ENCODE measurements at regions not wholly inside any gene's neighbourhood (a gene's known extent, or its start where the extent isn't known, plus 50 kb on each side); places are given as distances from the start of the nearest gene placed in this dataset.
A peak's percentile ranks its signal among the peaks of the same experiment; 100 is the strongest.

GRCh38 chr1:234835239-234835638, 225.3 kb upstream of the IRF2BP2 start:
- POLR2A ChIA-PET = no interaction called here
- Histone ChIP-seq H3K4me1 (ENCODE audit: control extremely low read depth in 1 of 4, control insufficient read depth in 4 of 4, insufficient read depth in 4 of 4, low read length in 3 of 4) (peaks cover 7 to 29% (median 13%) of the 10 kb centered on the region in 4 experiments), H3K36me3 (ENCODE audit: control insufficient read depth in 4 of 4, insufficient read depth in 4 of 4, low read length in 3 of 4) (no peaks in the 10 kb centered on the region), H3K9me3 (ENCODE audit: control extremely low read depth in 1 of 5, control insufficient read depth in 4 of 5, insufficient read depth in 2 of 5, low read depth in 1 of 5, low read length in 4 of 5) (no peaks in the 10 kb centered on the region), H3K27me3 (replicated peaks in 2 of 5; ENCODE audit: control insufficient read depth in 4 of 5, insufficient read depth in 5 of 5, low read length in 4 of 5) (no peaks in the 10 kb centered on the region), H3K4me3 (ENCODE audit: control insufficient read depth in 1 of 7, extremely low read depth in 1 of 7, insufficient read depth in 4 of 7, low read depth in 2 of 7, low read length in 6 of 7) (no peak overlapping the region), H3K27ac (ENCODE audit: insufficient read depth in 1 of 2, low read depth in 1 of 2, low read length in 2 of 2, poor library complexity in 1 of 2, severe bottlenecking in 2 of 2) (no peak overlapping the region)
- CTCF ChIA-PET = interaction anchor here (0.8 to 1.2 kb wide), 5 partner anchors 9 to 222 kb away, joined by 3 to 4 read pairs (median 3); no protein-coding TSS in a partner anchor
- WGBS (ENCODE audit: insufficient coverage) = 100% methylated on average over 2 of the region's 2 CpGs
- no peak for DNase-seq

GRCh38 chr1:234833646-234834045, 223.7 kb upstream of the IRF2BP2 start:
- H3K27ac ChIP-seq (ENCODE audit: insufficient read depth in 1 of 2, low read depth in 1 of 2, low read length in 2 of 2, poor library complexity in 1 of 2, severe bottlenecking in 2 of 2) = no peak overlapping the region
- 100% methylated on average over 1 of the region's 4 CpGs for whole genome bisulfite sequencing (ENCODE audit: insufficient coverage)
- ChIA-PET POLR2A (no interaction called here), CTCF (interaction anchor here (1.0 to 2.9 kb wide), 4 partner anchors 8 to 58 kb away, joined by 3 to 12 read pairs (median 3); no protein-coding TSS in a partner anchor)
- DNase-seq = no peak
- H3K4me1 ChIP-seq (ENCODE audit: control extremely low read depth in 1 of 4, control insufficient read depth in 4 of 4, insufficient read depth in 4 of 4, low read length in 3 of 4) = peaks cover 2 to 14% (median 6%) of the 10 kb centered on the region in 4 experiments
- H3K27me3 ChIP-seq (replicated peaks in 2 of 5; ENCODE audit: control insufficient read depth in 4 of 5, insufficient read depth in 5 of 5, low read length in 4 of 5) = no peaks in the 10 kb centered on the region
- no peaks in the 10 kb centered on the region for H3K9me3 ChIP-seq (ENCODE audit: control extremely low read depth in 1 of 5, control insufficient read depth in 4 of 5, insufficient read depth in 2 of 5, low read depth in 1 of 5, low read length in 4 of 5)
- H3K4me3 ChIP-seq (ENCODE audit: control insufficient read depth in 1 of 7, extremely low read depth in 1 of 7, insufficient read depth in 4 of 7, low read depth in 2 of 7, low read length in 6 of 7) = no peak overlapping the region
- no peaks in the 10 kb centered on the region for H3K36me3 ChIP-seq (ENCODE audit: control insufficient read depth in 4 of 4, insufficient read depth in 4 of 4, low read length in 3 of 4)

- no peak for DNase-seq
- H3K27ac ChIP-seq (ENCODE audit: insufficient read depth in 1 of 2, low read depth in 1 of 2, low read length in 2 of 2, poor library complexity in 1 of 2, severe bottlenecking in 2 of 2) = no peak overlapping the region
- no peaks in the 10 kb centered on the region for H3K9me3 ChIP-seq (ENCODE audit: control extremely low read depth in 1 of 5, control insufficient read depth in 4 of 5, insufficient read depth in 2 of 5, low read depth in 1 of 5, low read length in 4 of 5)
- peaks cover 0 to 8% (median 1%) of the 10 kb centered on the region in 4 experiments for H3K4me1 ChIP-seq (ENCODE audit: control extremely low read depth in 1 of 4, control insufficient read depth in 4 of 4, insufficient read depth in 4 of 4, low read length in 3 of 4)
- 100% methylated on average over 3 of the region's 4 CpGs for WGBS (ENCODE audit: insufficient coverage)
- POLR2A ChIA-PET = interaction anchor here (0.6 kb wide), 1 partner anchor 109 kb away, joined by 3 read pairs; no protein-coding TSS in a partner anchor
- H3K27me3 ChIP-seq (replicated peaks in 2 of 5; ENCODE audit: control insufficient read depth in 4 of 5, insufficient read depth in 5 of 5, low read length in 4 of 5) = no peaks in the 10 kb centered on the region
- CTCF ChIA-PET = interaction anchor here (1.0 to 2.9 kb wide), 5 partner anchors 8 to 57 kb away, joined by 3 to 12 read pairs (median 3); no protein-coding TSS in a partner anchor
- no peaks in the 10 kb centered on the region for H3K36me3 ChIP-seq (ENCODE audit: control insufficient read depth in 4 of 4, insufficient read depth in 4 of 4, low read length in 3 of 4)
- no peak overlapping the region for H3K4me3 ChIP-seq (ENCODE audit: control insufficient read depth in 1 of 7, extremely low read depth in 1 of 7, insufficient read depth in 4 of 7, low read depth in 2 of 7, low read length in 6 of 7)
Measured at GRCh38 chr1:234833118-234833517, 223.1 kb upstream of the IRF2BP2 start.

- DNase-seq = no peak
- 100% methylated on average over 7 of the region's 7 CpGs for WGBS (ENCODE audit: insufficient coverage)
- Histone ChIP-seq H3K27me3 (replicated peaks in 2 of 5; ENCODE audit: control insufficient read depth in 4 of 5, insufficient read depth in 5 of 5, low read length in 4 of 5) (no peaks in the 10 kb centered on the region), H3K27ac (ENCODE audit: insufficient read depth in 1 of 2, low read depth in 1 of 2, low read length in 2 of 2, poor library complexity in 1 of 2, severe bottlenecking in 2 of 2) (no peak overlapping the region), H3K9me3 (ENCODE audit: control extremely low read depth in 1 of 5, control insufficient read depth in 4 of 5, insufficient read depth in 2 of 5, low read depth in 1 of 5, low read length in 4 of 5) (no peaks in the 10 kb centered on the region), H3K4me3 (ENCODE audit: control insufficient read depth in 1 of 7, extremely low read depth in 1 of 7, insufficient read depth in 4 of 7, low read depth in 2 of 7, low read length in 6 of 7) (no peak overlapping the region), H3K4me1 (ENCODE audit: control extremely low read depth in 1 of 4, control insufficient read depth in 4 of 4, insufficient read depth in 4 of 4, low read length in 3 of 4) (peaks cover 0 to 20% (median 11%) of the 10 kb centered on the region in 4 experiments), H3K36me3 (ENCODE audit: control insufficient read depth in 4 of 4, insufficient read depth in 4 of 4, low read length in 3 of 4) (no peaks in the 10 kb centered on the region)
- ChIA-PET CTCF (interaction anchor here (1.0 to 1.8 kb wide), 3 partner anchors 12 to 70 kb away, joined by 3 to 4 read pairs (median 3); no protein-coding TSS in a partner anchor), POLR2A (interaction anchor here (0.8 kb wide), 1 partner anchor 298 kb away, joined by 3 read pairs; no protein-coding TSS in a partner anchor)
Measured at GRCh38 chr1:234827656-234828055, 217.7 kb upstream of the IRF2BP2 start.

GRCh38 chr1:234827181-234827580, 217.2 kb upstream of the IRF2BP2 start:
- peak in 2 of 3 donors; percentile 36 to 55 for DNase-seq
- no peaks in the 10 kb centered on the region for H3K9me3 ChIP-seq (ENCODE audit: control extremely low read depth in 1 of 5, control insufficient read depth in 4 of 5, insufficient read depth in 2 of 5, low read depth in 1 of 5, low read length in 4 of 5)
- 89% methylated on average over 1 of the region's 1 CpG for WGBS (ENCODE audit: insufficient coverage)
- peaks cover 0 to 20% (median 11%) of the 10 kb centered on the region in 4 experiments for H3K4me1 ChIP-seq (ENCODE audit: control extremely low read depth in 1 of 4, control insufficient read depth in 4 of 4, insufficient read depth in 4 of 4, low read length in 3 of 4)
- no peaks in the 10 kb centered on the region for H3K27me3 ChIP-seq (replicated peaks in 2 of 5; ENCODE audit: control insufficient read depth in 4 of 5, insufficient read depth in 5 of 5, low read length in 4 of 5)
- no peaks in the 10 kb centered on the region for H3K36me3 ChIP-seq (ENCODE audit: control insufficient read depth in 4 of 4, insufficient read depth in 4 of 4, low read length in 3 of 4)
- H3K27ac ChIP-seq (ENCODE audit: insufficient read depth in 1 of 2, low read depth in 1 of 2, low read length in 2 of 2, poor library complexity in 1 of 2, severe bottlenecking in 2 of 2) = no peak overlapping the region
- ChIA-PET POLR2A (interaction anchor here (0.8 to 1.3 kb wide), 2 partner anchors 17 to 298 kb away, joined by 3 to 5 read pairs; no protein-coding TSS in a partner anchor), CTCF (interaction anchor here (0.8 to 1.8 kb wide), 5 partner anchors 12 to 69 kb away, joined by 3 to 4 read pairs (median 3); no protein-coding TSS in a partner anchor)
- no peak overlapping the region for H3K4me3 ChIP-seq (ENCODE audit: control insufficient read depth in 1 of 7, extremely low read depth in 1 of 7, insufficient read depth in 4 of 7, low read depth in 2 of 7, low read length in 6 of 7)

GRCh38 chr1:234826352-234826751, 216.4 kb upstream of the IRF2BP2 start:
- Histone ChIP-seq H3K27ac (ENCODE audit: insufficient read depth in 1 of 2, low read depth in 1 of 2, low read length in 2 of 2, poor library complexity in 1 of 2, severe bottlenecking in 2 of 2) (no peak overlapping the region), H3K4me1 (ENCODE audit: control extremely low read depth in 1 of 4, control insufficient read depth in 4 of 4, insufficient read depth in 4 of 4, low read length in 3 of 4) (peaks cover 0 to 20% (median 11%) of the 10 kb centered on the region in 4 experiments), H3K27me3 (replicated peaks in 2 of 5; ENCODE audit: control insufficient read depth in 4 of 5, insufficient read depth in 5 of 5, low read length in 4 of 5) (no peaks in the 10 kb centered on the region), H3K4me3 (ENCODE audit: control insufficient read depth in 1 of 7, extremely low read depth in 1 of 7, insufficient read depth in 4 of 7, low read depth in 2 of 7, low read length in 6 of 7) (no peak overlapping the region), H3K36me3 (ENCODE audit: control insufficient read depth in 4 of 4, insufficient read depth in 4 of 4, low read length in 3 of 4) (no peaks in the 10 kb centered on the region), H3K9me3 (ENCODE audit: control extremely low read depth in 1 of 5, control insufficient read depth in 4 of 5, insufficient read depth in 2 of 5, low read depth in 1 of 5, low read length in 4 of 5) (no peaks in the 10 kb centered on the region)
- WGBS (ENCODE audit: insufficient coverage) = 100% methylated on average over 3 of the region's 7 CpGs
- DNase-seq = no peak
- CTCF ChIA-PET = interaction anchor here (0.8 to 1.6 kb wide), 4 partner anchors 9 to 37 kb away, joined by 3 to 4 read pairs (median 4); no protein-coding TSS in a partner anchor
- POLR2A ChIA-PET = interaction anchor here (1.3 kb wide), 1 partner anchor 18 kb away, joined by 5 read pairs; no protein-coding TSS in a partner anchor

- no peaks in the 10 kb centered on the region for H3K9me3 ChIP-seq (ENCODE audit: control extremely low read depth in 1 of 5, control insufficient read depth in 4 of 5, insufficient read depth in 2 of 5, low read depth in 1 of 5, low read length in 4 of 5)
- peaks cover 0 to 20% (median 11%) of the 10 kb centered on the region in 4 experiments for H3K4me1 ChIP-seq (ENCODE audit: control extremely low read depth in 1 of 4, control insufficient read depth in 4 of 4, insufficient read depth in 4 of 4, low read length in 3 of 4)
- DNase-seq = peak in 2 of 3 donors; percentile 35 to 52
- POLR2A ChIA-PET = no interaction called here
- H3K27ac ChIP-seq (ENCODE audit: insufficient read depth in 1 of 2, low read depth in 1 of 2, low read length in 2 of 2, poor library complexity in 1 of 2, severe bottlenecking in 2 of 2) = no peak overlapping the region
- H3K4me3 ChIP-seq (ENCODE audit: control insufficient read depth in 1 of 7, extremely low read depth in 1 of 7, insufficient read depth in 4 of 7, low read depth in 2 of 7, low read length in 6 of 7) = no peak overlapping the region
- 73% methylated on average over 7 of the region's 7 CpGs for WGBS (ENCODE audit: insufficient coverage)
- CTCF ChIA-PET = interaction anchor here (1.2 kb wide), 1 partner anchor 10 kb away, joined by 4 read pairs; no protein-coding TSS in a partner anchor
- no peaks in the 10 kb centered on the region for H3K36me3 ChIP-seq (ENCODE audit: control insufficient read depth in 4 of 4, insufficient read depth in 4 of 4, low read length in 3 of 4)
- no peaks in the 10 kb centered on the region for H3K27me3 ChIP-seq (replicated peaks in 2 of 5; ENCODE audit: control insufficient read depth in 4 of 5, insufficient read depth in 5 of 5, low read length in 4 of 5)
Measured at GRCh38 chr1:234825498-234826165, 215.7 kb upstream of the IRF2BP2 start.
